BJ (cell line): ENCODE measurements at regions not wholly inside any gene's neighbourhood (a gene's known extent, or its start where the extent isn't known, plus 50 kb on each side); places are given as distances from the start of the nearest gene placed in this dataset.

ENCODE experiments used
- CTCF ChIA-PET: fragments of 350-600 bp; formaldehyde crosslinking; extraction: SDS; loops from one replicate; lab custom pipeline; 2021; ENCODE audit warnings: antibody characterized with exemption, inconsistent platforms; lab: Yijun Ruan, JAX
- POLR2A ChIA-PET: fragments of 300-600 bp; sonication (Branson Sonifier 250); formaldehyde crosslinking; extraction: SDS; loops from one replicate; lab custom pipeline; 2021; ENCODE audit warnings: antibody characterized with exemption; lab: Charles Lee
- DNase-seq: peaks from one replicate; pipeline ENCODE4 v3.0.0-alpha.2; 2011; ENCODE audit warnings: low read depth
- H3K27me3 ChIP-seq: 2 replicates; pipeline ENCODE4 v1.6.0; 2011; ENCODE audit warnings: low read length; ENCODE audit not compliant: control insufficient read depth, insufficient read depth
- H3K36me3 ChIP-seq: 2 replicates; pipeline ENCODE4 v1.5.1; 2011; ENCODE audit warnings: low read length; ENCODE audit not compliant: control insufficient read depth, insufficient read depth
- H3K4me3 ChIP-seq: 2 replicates; pipeline ENCODE4 v1.5.1; 2011; ENCODE audit warnings: low read depth, mild to moderate bottlenecking, control low read depth, low read length
- CTCF ChIP-seq: IDR thresholded peaks from 2 replicates; pipeline ENCODE4 v1.5.1; 2011; ENCODE audit warnings: low read depth, mild to moderate bottlenecking, control low read depth, inconsistent platforms, low read length, moderate library complexity; ENCODE audit not compliant: insufficient read depth

GRCh38 chr6:79802657-79803300 is 144.6 kb downstream of the ELOVL4 start:
- Histone ChIP-seq H3K27me3 (no peaks in the 10 kb centered on the region), H3K36me3 (no peaks in the 10 kb centered on the region), H3K4me3 (no peak overlapping the region)
- no peak for TF ChIP-seq CTCF
- ChIA-PET POLR2A (no interaction called here), CTCF (interaction anchor here (1.3 kb wide), 1 partner anchor 67 kb away, joined by 5 read pairs; no protein-coding TSS in a partner anchor)
- DNase-seq = no peak

- CTCF ChIA-PET = interaction anchor here (0.9 kb wide), 1 partner anchor 15 kb away, joined by 3 read pairs; no protein-coding TSS in a partner anchor
These were observed 146.0 kb downstream of the ELOVL4 start for GRCh38 chr6:79801362-79801761.

GRCh38 chr6:79798841-79799240 is 148.5 kb downstream of the ELOVL4 start:
- POLR2A ChIA-PET = no interaction called here
- Histone ChIP-seq H3K27me3 (no peaks in the 10 kb centered on the region), H3K4me3 (no peak overlapping the region), H3K36me3 (no peaks in the 10 kb centered on the region)
- no peak for TF ChIP-seq CTCF
- CTCF ChIA-PET = no interaction called here
- DNase-seq = no peak

More at GRCh38 chr6:79801362-79801761, 146.0 kb downstream of the ELOVL4 start:
- no peak for DNase-seq
- H3K27me3 ChIP-seq = no peaks in the 10 kb centered on the region
- no peak for TF ChIP-seq CTCF
- H3K36me3 ChIP-seq = no peaks in the 10 kb centered on the region
- POLR2A ChIA-PET = no interaction called here
- no peak overlapping the region for H3K4me3 ChIP-seq

- CTCF ChIA-PET = no interaction called here
- H3K36me3 ChIP-seq = no peaks in the 10 kb centered on the region
- no peak for DNase-seq
- H3K4me3 ChIP-seq = no peak overlapping the region
- no peaks in the 10 kb centered on the region for H3K27me3 ChIP-seq
- no peak for TF ChIP-seq CTCF
- POLR2A ChIA-PET = no interaction called here
These were observed 149.4 kb downstream of the ELOVL4 start for GRCh38 chr6:79797912-79798311.

GRCh38 chr6:79797163-79797764 is 150.1 kb downstream of the ELOVL4 start:
- TF ChIP-seq CTCF = no peak
- no peak for DNase-seq
- Histone ChIP-seq H3K4me3 (no peak overlapping the region), H3K36me3 (no peaks in the 10 kb centered on the region), H3K27me3 (no peaks in the 10 kb centered on the region)
- CTCF ChIA-PET = no interaction called here
- POLR2A ChIA-PET = no interaction called here
